Prostate gland (tissue), 2 donors: ENCODE measurements at regions not wholly inside any gene's neighbourhood (a gene's known extent, or its start where the extent isn't known, plus 50 kb on each side); places are given as distances from the start of the nearest gene placed in this dataset.

Source experiments
- POLR2A ChIP-seq: fragments of 450-650 bp; IDR thresholded peaks from one replicate; pipeline ENCODE4 v1.6.1; 2016; ENCODE audit warnings: antibody characterized with exemption, mild to moderate bottlenecking
- TF ChIP-seq, protein P1 (sequence below), 4 experiments: fragments of 200-600 bp in 2 of 4; fragments of 450-650 bp in 2 of 4; sonication (generic) in 2 of 4; IDR thresholded peaks; 1 replicate in 3 of 4; 2 replicates in 1 of 4; pipeline ENCODE4 v1.5.1; 2016 to 2019; ENCODE audit warnings: antibody characterized with exemption in 4 of 4, mild to moderate bottlenecking in 2 of 4, moderate library complexity in 2 of 4

DNA sequence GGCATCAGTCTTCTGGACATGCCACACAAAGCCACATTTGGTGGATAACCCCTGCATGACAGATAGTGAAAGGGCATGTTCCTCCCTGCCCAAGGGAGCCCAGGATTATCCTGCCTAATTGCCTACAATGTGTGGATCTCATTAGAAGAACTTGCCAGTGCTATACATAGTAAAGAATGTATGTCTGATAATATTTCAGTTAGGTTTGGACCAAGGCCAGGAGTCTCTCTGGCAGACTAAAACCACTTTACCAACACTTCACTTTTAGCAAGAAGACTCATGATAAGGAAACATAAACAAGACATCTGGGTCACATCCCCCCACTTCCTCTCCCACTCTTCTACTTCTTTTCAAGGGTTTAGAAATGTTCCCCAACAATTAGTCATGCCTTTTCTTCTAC is 196.7 kb downstream of the MTERF1 start:
- TF ChIP-seq, protein P1, sequence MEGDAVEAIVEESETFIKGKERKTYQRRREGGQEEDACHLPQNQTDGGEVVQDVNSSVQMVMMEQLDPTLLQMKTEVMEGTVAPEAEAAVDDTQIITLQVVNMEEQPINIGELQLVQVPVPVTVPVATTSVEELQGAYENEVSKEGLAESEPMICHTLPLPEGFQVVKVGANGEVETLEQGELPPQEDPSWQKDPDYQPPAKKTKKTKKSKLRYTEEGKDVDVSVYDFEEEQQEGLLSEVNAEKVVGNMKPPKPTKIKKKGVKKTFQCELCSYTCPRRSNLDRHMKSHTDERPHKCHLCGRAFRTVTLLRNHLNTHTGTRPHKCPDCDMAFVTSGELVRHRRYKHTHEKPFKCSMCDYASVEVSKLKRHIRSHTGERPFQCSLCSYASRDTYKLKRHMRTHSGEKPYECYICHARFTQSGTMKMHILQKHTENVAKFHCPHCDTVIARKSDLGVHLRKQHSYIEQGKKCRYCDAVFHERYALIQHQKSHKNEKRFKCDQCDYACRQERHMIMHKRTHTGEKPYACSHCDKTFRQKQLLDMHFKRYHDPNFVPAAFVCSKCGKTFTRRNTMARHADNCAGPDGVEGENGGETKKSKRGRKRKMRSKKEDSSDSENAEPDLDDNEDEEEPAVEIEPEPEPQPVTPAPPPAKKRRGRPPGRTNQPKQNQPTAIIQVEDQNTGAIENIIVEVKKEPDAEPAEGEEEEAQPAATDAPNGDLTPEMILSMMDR (IDR thresholded peaks at IDR 0.05): no peak
- no peak for TF ChIP-seq POLR2A
